Parathyroid adenoma (tissue), 2 donors: ENCODE measurements at regions not wholly inside any gene's neighbourhood (a gene's known extent, or its start where the extent isn't known, plus 50 kb on each side); places are given as distances from the start of the nearest gene placed in this dataset.
A peak's percentile ranks its signal among the peaks of the same experiment; 100 is the strongest.
"Not testable (repeated sequence)": the region's sequence is repeated elsewhere in the genome, so short reads cannot be mapped to it uniquely, and the experiment has no call there.

ENCODE experiments used
- H2AFZ ChIP-seq: fragments of 300-600 bp; sonication (generic); one replicate; pipeline ENCODE4 v1.7.0; 2017; ENCODE audit warnings: antibody characterized with exemption, mild to moderate bottlenecking
- H3K27ac ChIP-seq: fragments of 300-600 bp; sonication (generic); one replicate; pipeline ENCODE4 v1.7.0; 2017
- H3K27me3 ChIP-seq: fragments of 300-600 bp; sonication (generic); one replicate; pipeline ENCODE4 v1.7.0; 2017; ENCODE audit warnings: low read length; ENCODE audit not compliant: control insufficient read depth, insufficient read depth
- H3K36me3 ChIP-seq: fragments of 300-600 bp; sonication (generic); one replicate; pipeline ENCODE4 v1.7.0; 2017; ENCODE audit warnings: low read length; ENCODE audit not compliant: control insufficient read depth, insufficient read depth
- H3K4me1 ChIP-seq: fragments of 300-600 bp; sonication (generic); one replicate; pipeline ENCODE4 v1.7.0; 2017; ENCODE audit warnings: control low read depth
- H3K4me2 ChIP-seq: fragments of 300-600 bp; sonication (generic); one replicate; pipeline ENCODE4 v1.7.0; 2017; ENCODE audit warnings: low read length
- H3K4me3 ChIP-seq: fragments of 300-600 bp; sonication (generic); one replicate; pipeline ENCODE4 v1.7.0; 2017; ENCODE audit warnings: low read depth, low read length
- H3K79me2 ChIP-seq: fragments of 300-600 bp; sonication (generic); one replicate; pipeline ENCODE4 v1.7.0; 2017; ENCODE audit warnings: control low read depth
- H3K9ac ChIP-seq: fragments of 300-600 bp; sonication (generic); one replicate; pipeline ENCODE4 v1.7.0; 2017; ENCODE audit warnings: mild to moderate bottlenecking
- H3K9me3 ChIP-seq: fragments of 300-600 bp; sonication (generic); one replicate; pipeline ENCODE4 v1.7.0; 2017; ENCODE audit warnings: low read length; ENCODE audit not compliant: control insufficient read depth
- CTCF ChIP-seq: fragments of 300-600 bp; sonication (generic); IDR thresholded peaks from one replicate; pipeline ENCODE4 v1.7.0; 2017; ENCODE audit warnings: antibody characterized with exemption, mild to moderate bottlenecking
- donor health status: primary hyperparathyroidism.

GRCh38 chr3:75840160-75840559 lies 54.8 kb upstream of the ZNF717 start:
- not testable (repeated sequence) for H3K27me3 ChIP-seq, H3K4me1 ChIP-seq, H3K79me2 ChIP-seq, H3K4me2 ChIP-seq, H3K4me3 ChIP-seq, H3K27ac ChIP-seq, H3K9me3 ChIP-seq, H3K9ac ChIP-seq, H2AFZ ChIP-seq, H3K36me3 ChIP-seq

- H3K9me3 ChIP-seq, result not testable (repeated sequence)
Observed at GRCh38 chr3:75850301-75851008, 65.1 kb upstream of the ZNF717 start.

GRCh38 chr3:75863130-75863529 lies 77.8 kb upstream of the ZNF717 start:
- Histone ChIP-seq H2AFZ (peak overlapping the region; percentile 26), H3K9ac (no peak overlapping the region), H3K27ac (peak overlapping the region; percentile 55), H3K27me3 (no peaks in the 10 kb centered on the region), H3K4me3 (no peak overlapping the region), H3K9me3 (no peaks in the 10 kb centered on the region), H3K4me1 (peaks cover 8% of the 10 kb centered on the region), H3K79me2 (no peaks in the 10 kb centered on the region), H3K36me3 (no peaks in the 10 kb centered on the region), H3K4me2 (no peak overlapping the region)
- no peak for TF ChIP-seq CTCF

More at GRCh38 chr3:75850301-75851008, 65.1 kb upstream of the ZNF717 start:
- H3K9ac ChIP-seq, H3K79me2 ChIP-seq, H3K27me3 ChIP-seq, H3K36me3 ChIP-seq, H3K27ac ChIP-seq, H3K4me1 ChIP-seq, H3K4me3 ChIP-seq, H2AFZ ChIP-seq, H3K4me2 ChIP-seq: not testable (repeated sequence)

DNA sequence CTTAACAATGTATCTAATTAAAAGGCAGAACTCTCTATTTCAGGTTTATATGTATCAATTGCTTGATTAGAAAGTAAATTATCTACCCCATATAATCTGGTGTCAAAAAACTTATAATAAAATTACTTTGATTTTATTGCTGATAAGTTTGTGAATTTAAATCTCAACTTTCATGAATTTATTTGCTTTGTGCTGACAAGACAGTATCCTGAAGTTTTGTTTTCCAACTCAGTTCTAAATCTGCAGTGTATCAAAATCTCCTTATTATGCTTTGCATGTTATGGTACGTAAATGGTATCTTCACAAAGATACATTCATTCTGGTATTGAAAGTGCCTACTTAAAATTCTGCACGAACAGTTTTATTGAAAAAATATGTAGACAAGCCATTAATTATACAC lies 78.5 kb upstream of the ZNF717 start:
- Histone ChIP-seq H3K4me1 (peaks cover 8% of the 10 kb centered on the region), H3K4me3 (no peak overlapping the region), H3K27ac (no peak overlapping the region), H2AFZ (no peak overlapping the region), H3K27me3 (no peaks in the 10 kb centered on the region), H3K9ac (no peak overlapping the region), H3K9me3 (no peaks in the 10 kb centered on the region), H3K36me3 (no peaks in the 10 kb centered on the region), H3K4me2 (no peak overlapping the region), H3K79me2 (no peaks in the 10 kb centered on the region)
- TF ChIP-seq CTCF, result no peak

- not testable (repeated sequence) for H3K4me1 ChIP-seq, H2AFZ ChIP-seq, H3K9me3 ChIP-seq, H3K9ac ChIP-seq, H3K4me2 ChIP-seq, H3K27me3 ChIP-seq, H3K36me3 ChIP-seq, H3K27ac ChIP-seq, H3K79me2 ChIP-seq, H3K4me3 ChIP-seq
Observed at GRCh38 chr3:75883719-75884118, 98.4 kb upstream of the ZNF717 start.

DNA sequence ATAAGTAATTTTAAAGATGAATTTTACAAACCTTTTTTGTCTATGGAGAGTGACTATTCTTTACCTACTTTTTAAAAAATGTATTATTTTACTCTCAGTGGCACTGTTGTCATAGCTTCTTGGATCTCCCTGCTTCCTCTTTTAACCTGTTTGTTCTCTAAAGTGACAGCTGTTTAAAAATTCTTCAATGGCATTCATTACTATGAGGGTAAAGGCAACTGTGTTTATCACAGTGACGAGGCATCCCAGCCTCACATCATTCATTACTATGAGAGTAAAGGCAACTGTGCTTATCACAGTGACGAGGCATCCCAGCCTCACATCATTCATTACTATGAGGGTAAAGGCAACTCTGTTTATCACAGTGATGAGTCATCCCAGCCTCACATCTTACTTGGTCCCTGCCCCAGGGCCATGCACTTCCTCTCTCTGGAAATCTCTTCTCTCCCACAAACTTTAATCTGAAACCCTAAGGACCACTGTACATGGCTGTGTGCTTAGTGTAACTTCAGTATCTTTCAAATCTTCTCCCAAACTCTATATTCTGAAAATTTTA lies 101.7 kb upstream of the ZNF717 start:
- H3K27ac ChIP-seq, result no peak overlapping the region

More for the DNA sequence above, 101.7 kb upstream of the ZNF717 start:
- H3K27me3 ChIP-seq, result no peaks in the 10 kb centered on the region
- H3K4me1 ChIP-seq, result no peaks in the 10 kb centered on the region
- H3K4me2 ChIP-seq, result no peak overlapping the region
- H3K4me3 ChIP-seq, result no peak overlapping the region
- no peak overlapping the region for H2AFZ ChIP-seq
- TF ChIP-seq CTCF, result no peak
- H3K36me3 ChIP-seq, result no peaks in the 10 kb centered on the region
- H3K9me3 ChIP-seq, result no peaks in the 10 kb centered on the region
- H3K9ac ChIP-seq, result no peak overlapping the region
- no peaks in the 10 kb centered on the region for H3K79me2 ChIP-seq
